Fibroblast of pulmonary artery (primary cell): ENCODE measurements at regions not wholly inside any gene's neighbourhood (a gene's known extent, or its start where the extent isn't known, plus 50 kb on each side); places are given as distances from the start of the nearest gene placed in this dataset.

ENCODE experiments used
- DNase-seq: peaks from one replicate; pipeline ENCODE4 v3.0.0-alpha.2; 2010; ENCODE audit warnings: low read depth
- H3K4me3 ChIP-seq: replicated peaks from 2 replicates; pipeline ENCODE4 v1.5.1; 2011; ENCODE audit warnings: low read depth, mild to moderate bottlenecking, control low read depth, low read length, moderate library complexity
- TF ChIP-seq, protein P1 (sequence below): IDR thresholded peaks from 2 replicates; pipeline ENCODE4 v1.5.1; 2011; ENCODE audit warnings: mild to moderate bottlenecking, control low read depth, low read length, inconsistent platforms; ENCODE audit errors: missing control alignments

DNA sequence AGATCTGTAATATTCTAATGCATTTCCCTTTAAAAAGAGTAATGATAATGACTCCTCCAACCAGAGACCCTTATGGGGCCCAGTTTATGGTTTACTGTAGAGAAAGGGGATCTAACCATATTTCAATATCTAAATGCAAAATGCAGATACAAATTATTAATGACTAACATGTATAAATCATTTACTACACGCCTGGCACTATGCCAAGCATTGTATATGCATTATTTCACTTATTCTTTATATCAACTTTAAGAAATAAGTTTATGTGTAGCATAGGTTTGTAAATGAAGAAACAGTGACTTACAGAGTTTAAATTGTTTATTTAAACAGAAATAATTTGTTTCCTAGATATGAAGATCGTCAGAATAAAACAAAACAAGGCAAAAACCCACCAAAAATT is 86.2 kb upstream of the SCEL start:
- TF ChIP-seq, protein P1, sequence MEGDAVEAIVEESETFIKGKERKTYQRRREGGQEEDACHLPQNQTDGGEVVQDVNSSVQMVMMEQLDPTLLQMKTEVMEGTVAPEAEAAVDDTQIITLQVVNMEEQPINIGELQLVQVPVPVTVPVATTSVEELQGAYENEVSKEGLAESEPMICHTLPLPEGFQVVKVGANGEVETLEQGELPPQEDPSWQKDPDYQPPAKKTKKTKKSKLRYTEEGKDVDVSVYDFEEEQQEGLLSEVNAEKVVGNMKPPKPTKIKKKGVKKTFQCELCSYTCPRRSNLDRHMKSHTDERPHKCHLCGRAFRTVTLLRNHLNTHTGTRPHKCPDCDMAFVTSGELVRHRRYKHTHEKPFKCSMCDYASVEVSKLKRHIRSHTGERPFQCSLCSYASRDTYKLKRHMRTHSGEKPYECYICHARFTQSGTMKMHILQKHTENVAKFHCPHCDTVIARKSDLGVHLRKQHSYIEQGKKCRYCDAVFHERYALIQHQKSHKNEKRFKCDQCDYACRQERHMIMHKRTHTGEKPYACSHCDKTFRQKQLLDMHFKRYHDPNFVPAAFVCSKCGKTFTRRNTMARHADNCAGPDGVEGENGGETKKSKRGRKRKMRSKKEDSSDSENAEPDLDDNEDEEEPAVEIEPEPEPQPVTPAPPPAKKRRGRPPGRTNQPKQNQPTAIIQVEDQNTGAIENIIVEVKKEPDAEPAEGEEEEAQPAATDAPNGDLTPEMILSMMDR, result no peak
- DNase-seq, result no peak
- no peak overlapping the region for H3K4me3 ChIP-seq

DNA sequence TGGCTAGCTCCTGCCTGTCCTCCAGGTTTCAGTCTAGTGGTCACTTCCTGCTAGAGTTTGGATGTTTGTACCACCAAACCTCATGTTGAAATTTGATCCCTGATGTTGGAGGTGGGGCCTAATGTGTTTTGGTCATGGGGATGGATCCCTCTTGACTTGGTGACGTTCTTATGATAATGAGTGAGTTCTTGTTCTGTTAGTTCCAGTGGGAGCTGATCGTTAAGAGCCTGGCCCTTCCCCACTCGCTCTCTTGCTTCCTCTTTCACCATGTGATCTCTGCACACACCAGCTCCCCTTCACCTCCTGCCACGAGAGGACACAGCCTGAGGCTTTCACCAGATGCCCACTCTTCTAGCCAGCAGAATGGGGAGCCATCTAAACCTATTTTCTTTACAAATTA is 86.8 kb upstream of the SCEL start:
- TF ChIP-seq, protein P1, result no peak
- DNase-seq, result no peak
- no peak overlapping the region for H3K4me3 ChIP-seq

DNA sequence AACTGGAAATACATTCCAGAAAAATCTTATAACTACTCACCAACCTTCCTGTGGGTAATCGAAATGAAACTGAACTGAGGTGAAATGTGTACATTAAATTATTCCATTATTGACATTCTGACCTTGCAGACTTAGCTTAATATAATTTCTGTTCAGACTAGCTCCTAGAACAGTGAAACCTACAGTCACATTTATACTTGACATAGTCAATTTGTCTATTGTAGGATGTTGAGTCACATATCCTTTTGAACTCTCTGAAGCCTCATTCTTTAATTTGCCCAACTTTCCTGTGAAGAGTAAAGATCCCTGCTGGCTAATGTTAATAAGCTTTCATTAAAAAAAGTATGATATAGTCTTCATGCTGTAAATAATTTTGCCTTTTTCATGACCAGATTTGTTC is 92.0 kb upstream of the SCEL start:
- TF ChIP-seq, protein P1, result no peak
- no peak overlapping the region for H3K4me3 ChIP-seq
- DNase-seq, result no peak

DNA sequence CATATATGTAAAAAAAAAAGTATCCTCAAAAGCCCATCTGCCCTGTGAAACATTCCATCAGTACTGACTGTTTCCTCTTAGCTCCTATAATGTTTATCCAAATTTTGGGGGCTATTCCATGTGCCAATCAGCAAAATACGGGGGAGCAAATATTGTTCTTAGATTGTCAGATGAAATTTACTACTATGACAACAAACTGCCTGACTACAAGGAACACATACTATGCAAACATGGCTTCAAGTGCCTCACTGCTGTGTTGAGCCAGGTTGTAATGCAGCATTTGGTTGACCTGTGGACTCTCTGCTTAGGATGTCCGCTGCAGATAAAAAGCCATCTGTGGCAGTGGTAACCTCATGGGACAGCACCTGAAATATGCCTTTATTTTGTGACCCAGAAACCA is 98.2 kb upstream of the SCEL start:
- H3K4me3 ChIP-seq, result no peak overlapping the region
- TF ChIP-seq, protein P1, result no peak
- no peak for DNase-seq

DNA sequence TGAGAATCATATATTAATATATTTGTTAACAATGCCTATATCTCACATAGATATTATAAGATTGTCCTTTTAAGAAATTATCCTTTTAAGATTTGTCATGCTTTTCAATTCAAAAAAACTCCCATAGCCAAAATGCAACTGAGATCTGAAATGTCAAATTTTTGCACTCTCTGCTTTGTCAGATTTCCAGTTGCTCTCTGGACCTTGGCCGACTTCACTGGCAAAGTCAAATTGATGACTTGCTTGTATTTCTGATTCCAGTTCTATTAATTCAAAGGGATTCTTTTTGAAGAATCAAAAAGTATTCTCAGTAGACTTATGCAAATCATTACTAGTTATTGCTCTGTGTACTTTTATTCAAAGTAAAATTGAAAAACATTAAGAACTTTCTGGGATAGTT is 101.2 kb upstream of the SCEL start:
- no peak overlapping the region for H3K4me3 ChIP-seq
- DNase-seq, result no peak
- TF ChIP-seq, protein P1, result no peak

DNA sequence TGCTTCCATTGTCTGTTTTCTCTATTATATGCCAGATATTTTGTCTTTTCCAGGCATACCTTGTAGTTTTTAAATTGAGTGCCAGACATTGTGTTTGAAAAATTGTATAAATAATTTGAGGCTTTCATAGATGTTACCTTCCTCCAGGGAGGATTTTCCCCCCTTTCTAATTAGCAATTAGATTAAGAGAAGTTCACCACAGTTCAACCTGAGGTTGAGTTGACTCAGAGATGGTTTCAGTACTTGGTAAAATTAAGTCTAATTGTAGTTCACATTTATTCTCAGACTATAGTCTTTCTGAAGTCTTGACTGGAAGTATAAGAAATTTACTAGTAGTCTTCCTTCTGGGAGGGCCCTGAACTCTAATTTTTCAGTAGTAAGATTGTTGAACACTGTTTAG is 104.1 kb upstream of the SCEL start:
- no peak overlapping the region for H3K4me3 ChIP-seq
- no peak for DNase-seq
- TF ChIP-seq, protein P1, result no peak

DNA sequence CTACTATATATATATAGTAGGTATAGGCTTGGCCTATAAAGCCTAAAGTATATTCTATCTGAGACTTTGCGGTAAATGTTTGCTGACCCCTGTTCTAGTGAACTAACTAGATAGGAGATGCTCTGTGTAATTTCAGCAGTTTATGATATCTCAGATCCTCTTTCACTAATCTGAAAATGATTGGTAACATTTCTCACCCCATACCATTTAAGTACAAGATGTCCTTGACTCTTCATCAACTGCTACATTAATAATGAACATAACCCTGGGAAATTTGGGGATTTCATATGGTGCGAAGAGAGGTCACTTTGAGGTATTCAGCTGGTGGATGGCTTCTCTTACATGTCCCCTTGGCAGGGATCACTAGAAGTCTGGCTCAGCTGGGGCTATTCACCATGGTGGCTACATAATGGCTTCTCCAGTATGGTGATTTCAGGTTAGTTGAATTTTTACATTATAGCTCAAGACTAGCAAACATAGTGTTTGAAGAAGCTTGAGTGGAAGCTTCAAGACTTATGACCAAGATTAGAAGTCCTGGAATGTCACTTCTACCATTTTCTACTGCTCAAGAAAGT is 103.6 kb upstream of the MYCBP2 start:
- TF ChIP-seq, protein P1, result no peak
- no peak overlapping the region for H3K4me3 ChIP-seq
- no peak for DNase-seq
